ENCODE measurements at regions not wholly inside any gene's neighbourhood (a gene's known extent, or its start where the extent isn't known, plus 50 kb on each side); places are given as distances from the start of the nearest gene placed in this dataset.

GRCh38 chr2:131966256-131966655 lies 195.5 kb downstream of the ANKRD30BL start:
- TF ChIP-seq EZH2phosphoT487 (IDR thresholded peaks at IDR 0.05; ENCODE audit: borderline replicate concordance, low read length) = no peak
- no peak for TF ChIP-seq CTCF (IDR thresholded peaks at IDR 0.05; ENCODE audit: low read depth, low read length, poor library complexity, severe bottlenecking)
